Stimulated activated naive CD4-positive, alpha-beta T cell (primary cell): ENCODE measurements at regions not wholly inside any gene's neighbourhood (a gene's known extent, or its start where the extent isn't known, plus 50 kb on each side); places are given as distances from the start of the nearest gene placed in this dataset.
"Not testable (repeated sequence)": the region's sequence is repeated elsewhere in the genome, so short reads cannot be mapped to it uniquely, and the experiment has no call there.

Experiments used
- DNase-seq, 6 experiments: peaks; one replicate each; lab custom pipeline; 2025; lab: John Stamatoyannopoulos, UW

DNA sequence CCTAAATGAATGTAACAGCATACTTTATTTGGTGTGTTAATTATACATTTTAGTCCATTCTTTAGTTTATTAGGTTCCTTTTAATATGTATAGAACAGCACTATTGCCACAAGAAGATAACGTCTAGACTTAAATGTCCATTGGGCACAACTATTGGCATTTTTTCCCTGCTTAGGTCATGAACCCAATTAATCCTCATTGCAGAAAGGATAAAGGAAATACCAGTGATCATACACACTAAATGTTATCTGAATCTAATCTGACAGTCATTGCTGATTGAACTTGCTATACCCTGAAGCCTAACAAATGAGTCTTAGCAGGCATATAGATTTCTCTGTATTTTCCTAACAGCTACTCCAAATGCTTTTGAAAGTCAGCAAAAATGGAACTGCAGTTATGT lies 2250.0 kb upstream of the AGA start:
- no peak for DNase-seq

DNA sequence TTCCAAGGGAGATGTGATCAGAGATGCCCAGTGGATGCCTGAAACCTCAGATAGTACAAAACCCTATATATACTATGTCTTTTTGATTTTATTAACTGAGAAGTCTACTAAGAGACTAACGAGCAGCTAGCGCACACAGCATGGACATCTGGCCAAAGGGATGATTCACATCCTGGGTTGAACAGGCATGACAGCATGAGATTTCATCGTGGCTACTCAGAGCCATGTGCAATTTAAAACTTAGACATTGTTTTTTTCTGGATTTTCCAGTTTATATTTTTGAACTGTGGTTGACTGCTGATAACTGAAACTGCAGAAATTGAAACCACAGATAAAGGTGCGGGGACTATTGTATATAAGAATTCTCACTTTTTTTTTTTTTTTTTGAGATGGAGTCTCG lies 2252.9 kb upstream of the AGA start:
- no peak for DNase-seq

DNA sequence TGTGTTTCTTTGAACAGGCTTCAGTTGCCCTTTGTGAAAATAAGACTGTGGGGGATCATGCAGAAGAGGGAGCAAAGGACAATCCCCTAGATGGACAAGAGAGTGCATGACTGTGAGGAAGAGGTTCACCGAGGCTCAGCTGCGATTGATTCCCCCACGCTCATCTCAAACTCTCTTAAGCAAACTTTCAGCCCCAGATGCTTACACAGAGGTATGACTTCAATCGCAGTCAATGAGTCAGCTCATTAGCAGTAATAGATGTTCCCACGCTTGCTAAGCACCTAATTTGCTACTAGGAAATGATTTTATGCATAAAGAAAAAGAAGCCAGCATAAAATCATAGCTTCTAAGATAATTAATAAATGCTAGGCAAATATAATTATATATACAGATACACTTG lies 2256.1 kb upstream of the AGA start:
- no peak for DNase-seq

DNA sequence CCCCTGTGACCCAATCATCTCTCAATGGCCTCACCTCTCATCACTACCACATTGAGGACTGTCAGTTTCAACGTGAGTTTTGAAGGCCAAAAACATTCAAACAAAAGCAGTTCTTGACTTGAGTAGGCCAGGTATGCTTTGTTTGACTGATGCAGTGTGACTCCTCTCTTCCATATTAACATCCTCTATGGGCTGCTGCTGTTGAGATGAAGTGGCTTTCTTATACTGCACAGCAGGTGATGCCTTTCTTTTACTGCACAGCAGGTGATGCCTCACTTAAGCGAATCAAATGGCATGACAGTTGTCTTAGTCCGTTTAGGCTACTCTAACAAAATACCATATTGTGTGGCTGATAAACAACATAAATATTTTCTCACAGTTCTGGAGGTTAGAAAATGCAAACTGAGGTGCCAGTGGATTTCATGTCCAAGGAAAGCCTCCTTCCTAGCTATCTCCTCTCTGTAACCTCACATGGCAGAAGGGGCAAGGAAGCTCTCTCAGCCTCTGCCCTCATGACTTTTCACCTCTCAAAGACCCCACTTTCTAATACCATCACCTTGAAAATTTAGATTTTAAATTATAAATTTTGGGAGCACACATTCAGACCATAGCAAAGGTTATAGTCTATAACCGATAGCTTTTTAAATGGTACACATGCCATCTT lies 2267.9 kb upstream of the AGA start:
- no peak for DNase-seq

DNA sequence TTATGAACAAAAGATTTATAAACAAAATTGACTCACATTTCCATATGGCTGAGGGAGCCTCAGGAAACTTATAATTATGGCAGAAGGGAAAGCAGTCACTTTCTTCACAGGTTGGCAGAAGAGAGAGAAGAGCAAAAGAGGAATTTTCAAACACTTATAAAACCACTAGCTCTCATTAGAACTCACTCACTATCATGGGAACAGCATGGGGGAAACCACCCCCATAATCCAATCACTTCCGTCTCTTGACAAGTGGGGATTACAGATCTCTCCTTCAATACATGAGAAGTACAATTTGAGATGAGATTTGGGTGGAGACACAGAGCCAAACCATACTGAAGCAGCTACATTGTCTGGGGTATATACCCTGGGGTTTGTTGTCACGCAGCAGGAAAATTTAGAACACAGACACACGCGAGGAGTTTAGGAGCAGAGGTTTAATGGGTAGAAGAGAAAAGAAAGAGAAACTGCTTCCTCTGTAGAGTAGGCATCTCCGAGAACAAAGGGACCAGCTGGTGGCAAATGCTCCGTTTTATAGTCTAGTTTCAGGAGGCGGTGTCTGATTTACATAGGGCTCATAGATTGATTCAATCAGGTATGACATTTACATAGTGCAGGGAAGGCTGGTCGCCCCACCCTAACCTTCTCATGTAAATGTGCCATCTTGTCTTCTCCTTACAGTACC lies 2277.7 kb upstream of the AGA start:
- no peak for DNase-seq

DNA sequence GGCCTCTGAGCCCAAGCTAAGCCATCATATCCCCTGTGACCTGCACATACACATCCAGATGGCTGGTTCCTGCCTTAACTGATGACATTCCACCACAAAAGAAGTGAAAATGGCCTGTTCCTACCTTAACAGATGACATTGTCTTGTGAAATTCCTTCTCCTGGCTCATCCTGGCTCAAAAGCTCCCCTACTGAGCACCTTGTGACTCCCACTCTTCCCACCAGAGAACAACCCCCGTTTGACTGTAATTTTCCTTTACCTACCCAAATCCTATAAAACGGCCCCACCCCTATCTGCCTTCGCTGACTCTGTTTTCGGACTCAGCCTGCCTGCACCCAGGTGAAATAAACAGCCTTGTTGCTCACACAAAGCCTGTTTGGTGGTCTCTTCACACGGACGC lies 2284.3 kb upstream of the AGA start:
- not testable (repeated sequence) for DNase-seq

DNA sequence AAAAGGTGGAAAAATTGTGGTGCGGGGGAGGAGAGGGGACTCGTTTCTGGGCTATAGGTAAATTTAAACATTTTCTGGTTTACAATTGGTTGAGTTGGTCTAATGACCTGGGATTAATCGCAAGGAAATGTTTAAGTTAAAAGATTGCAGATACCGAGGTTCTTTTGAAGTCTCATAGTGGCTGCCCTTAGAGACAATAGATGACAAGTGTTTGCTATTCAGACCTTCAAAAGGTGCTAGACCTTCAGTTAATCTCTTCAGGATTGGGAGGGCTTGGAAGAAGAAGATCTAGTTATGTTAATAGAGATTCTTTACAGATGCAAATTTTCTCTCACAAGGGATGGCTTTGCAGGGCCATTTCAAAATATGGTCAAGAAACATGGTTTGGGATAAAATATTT lies 2286.1 kb upstream of the AGA start:
- no peak for DNase-seq

DNA sequence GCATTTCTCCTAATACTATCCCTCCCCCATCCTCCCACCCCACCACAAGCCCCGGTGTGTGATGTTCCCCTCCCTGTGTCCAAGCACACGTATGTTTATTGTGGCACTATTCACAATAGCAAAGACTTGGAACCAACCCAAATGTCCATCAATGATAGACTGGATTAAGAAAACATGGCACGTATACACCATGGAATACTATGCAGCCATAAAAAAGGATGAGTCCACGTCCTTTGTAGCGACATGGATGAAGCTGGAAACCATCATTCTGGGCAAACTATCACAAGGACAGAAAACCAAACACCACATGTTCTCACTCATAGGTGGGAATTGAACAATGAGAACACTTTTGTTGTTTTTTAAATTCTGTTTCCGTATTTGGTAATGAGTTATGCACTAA lies 2294.6 kb upstream of the AGA start:
- DNase-seq, result not testable (repeated sequence)

DNA sequence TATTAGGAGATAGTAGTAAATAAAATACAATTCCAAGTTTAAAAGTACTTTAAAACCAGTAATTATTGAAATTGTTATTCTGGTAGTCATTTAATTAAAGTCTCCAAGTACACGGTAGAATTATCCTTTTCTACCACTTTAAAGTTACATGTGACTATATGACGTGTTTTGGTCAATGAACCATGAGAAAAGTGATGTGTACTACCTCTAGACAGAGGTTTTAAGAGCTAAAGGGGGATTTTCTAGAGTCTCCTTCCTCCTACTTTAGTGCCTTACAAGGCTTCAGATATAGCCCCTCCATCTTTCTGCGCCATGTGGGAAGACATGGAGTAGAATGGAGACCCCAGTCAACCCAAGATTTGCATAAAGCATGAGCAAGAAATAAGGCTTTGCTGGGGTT lies 2296.6 kb upstream of the AGA start:
- no peak for DNase-seq

DNA sequence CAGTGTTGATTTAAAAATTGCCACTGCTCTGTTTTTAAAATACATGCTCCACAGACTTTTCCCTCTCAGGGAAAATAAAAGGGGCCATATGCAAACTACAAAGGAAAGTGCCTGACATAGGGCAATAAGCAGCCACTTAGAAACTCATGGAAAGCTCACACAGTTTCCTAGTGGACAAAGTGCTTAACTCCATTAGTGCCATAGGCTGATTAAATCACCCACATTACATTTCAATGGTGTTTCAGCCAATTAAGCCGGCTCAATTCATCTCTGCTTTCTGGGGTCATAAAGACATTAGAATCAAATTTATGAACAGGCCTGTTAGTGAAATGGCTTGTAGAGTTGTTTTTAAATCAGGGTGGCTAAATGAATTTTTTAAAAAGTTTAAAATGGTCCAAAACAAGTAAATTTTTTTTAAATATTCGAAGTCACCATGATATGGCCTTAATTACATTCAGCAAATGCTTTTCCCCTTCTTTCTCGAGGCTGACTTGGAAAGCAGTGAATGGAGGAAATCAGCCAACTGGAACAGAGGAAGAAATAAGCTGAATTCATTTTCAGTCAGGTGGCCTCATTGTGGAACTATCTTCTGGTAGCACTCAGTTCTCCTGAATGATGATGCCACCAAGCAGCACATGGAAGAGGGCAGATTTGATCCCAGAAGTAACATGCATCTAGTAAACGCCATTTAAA lies 2305.1 kb upstream of the AGA start:
- DNase-seq, result no peak

DNA sequence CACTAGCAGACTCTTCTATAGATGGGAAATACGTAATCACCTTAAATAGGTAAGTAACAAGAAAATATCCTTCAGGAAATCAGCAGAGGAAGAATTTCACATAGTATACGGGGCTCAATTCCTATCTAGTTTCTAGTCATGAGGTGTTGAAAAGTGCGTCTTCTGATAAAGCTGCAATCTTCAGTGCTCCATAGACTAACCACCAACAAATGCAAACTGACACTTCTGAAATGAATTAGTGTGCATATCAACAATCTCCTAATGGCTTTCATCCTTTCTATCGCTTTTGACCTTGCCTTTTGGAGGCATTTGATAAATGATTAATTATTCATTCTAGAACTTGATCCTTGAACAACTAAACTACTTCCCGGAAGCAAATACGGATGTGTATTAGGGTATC lies 2306.6 kb upstream of the AGA start:
- DNase-seq, result no peak

DNA sequence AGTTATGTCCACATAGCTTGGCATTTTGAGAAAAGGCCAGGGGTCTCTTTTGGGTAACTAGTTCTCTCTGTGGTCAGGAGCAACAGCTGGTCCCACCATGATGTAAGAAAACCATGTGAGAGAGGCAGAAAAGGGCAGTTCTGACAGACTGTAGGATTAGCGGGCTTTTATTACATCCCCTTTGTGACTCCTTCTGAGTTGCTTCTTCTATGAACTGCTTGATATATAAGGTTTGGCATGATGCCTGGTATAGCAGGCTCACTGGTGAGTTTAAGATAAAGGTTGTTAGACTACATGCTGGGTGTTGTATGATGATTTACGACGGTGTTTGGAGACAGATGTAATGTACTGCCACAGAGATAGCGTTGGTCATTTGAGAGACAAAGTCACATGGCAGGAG lies 2308.1 kb upstream of the AGA start:
- no peak for DNase-seq

DNA sequence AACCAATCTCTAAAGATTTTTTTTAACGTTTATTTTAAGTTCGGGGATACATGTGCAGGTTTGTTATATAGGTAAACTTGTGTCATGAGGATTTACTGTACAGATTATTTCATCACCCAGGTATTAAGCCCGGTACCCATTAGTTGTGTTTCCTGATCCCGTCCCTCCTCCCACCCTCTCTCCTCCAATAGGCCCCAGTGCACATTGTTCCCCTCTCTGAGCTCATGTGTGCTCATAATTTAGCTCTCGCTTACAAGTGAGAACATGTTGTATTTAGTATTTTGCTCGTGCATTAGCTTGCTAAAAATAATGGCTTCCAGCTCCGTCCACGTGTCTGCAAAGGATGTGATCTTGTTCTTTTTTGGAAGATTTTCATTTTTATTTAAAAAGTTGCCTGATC lies 2309.4 kb upstream of the AGA start:
- no peak for DNase-seq

DNA sequence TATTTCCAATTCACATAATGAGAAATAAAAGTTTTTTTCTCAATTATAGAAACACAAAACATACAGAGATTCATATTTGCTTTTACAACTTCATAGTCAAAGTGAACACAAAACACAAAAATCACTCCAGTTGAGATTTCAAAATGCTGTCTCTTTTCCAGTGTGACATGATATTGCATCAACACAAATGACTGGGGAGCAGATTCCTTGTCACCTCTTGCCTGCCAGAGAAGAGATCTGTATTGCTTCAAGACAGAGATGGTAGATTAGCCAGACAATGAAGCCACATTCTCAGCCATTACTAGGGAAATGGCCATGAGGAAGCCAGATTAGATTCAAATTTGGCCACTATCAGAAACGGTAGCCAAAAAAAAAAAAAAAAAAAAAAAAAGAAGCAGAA lies 2313.1 kb upstream of the AGA start:
- no peak for DNase-seq

DNA sequence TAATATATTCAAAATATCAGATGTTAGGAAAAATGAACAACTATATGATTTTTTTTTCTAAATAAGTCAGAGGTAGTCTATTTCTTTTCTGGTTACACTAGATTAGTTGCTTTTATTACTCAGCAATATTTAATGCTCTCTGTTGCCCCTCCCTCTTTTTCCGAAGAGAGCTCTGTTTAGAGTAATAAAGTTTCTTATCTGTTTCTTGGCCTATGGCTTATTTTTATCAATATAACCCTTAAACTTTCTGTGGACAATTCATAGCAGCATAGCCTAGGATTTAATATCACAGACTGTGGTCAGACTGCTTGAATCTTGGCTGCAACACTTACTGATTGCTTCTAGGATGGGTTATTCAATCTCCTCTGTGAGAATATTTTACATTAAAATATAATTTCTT lies 2315.4 kb upstream of the AGA start:
- DNase-seq, result no peak

DNA sequence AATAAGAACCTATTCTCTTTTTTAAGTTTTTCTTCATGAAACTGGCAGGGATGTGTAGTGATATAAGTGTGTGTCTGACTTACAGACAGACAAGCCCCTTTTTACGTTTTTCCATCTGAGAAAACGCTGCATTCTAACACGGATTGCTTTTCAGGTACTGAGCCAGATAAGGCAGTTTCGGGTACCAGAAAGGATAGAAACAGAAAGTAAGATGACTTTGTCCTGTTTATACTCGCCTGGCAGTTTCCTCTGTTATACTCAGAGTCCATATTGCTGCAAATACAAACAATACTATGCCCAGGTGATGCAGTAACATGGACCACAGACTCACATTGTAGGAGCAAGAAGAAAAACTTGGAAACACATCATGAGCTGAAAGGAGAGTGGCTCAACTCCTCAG lies 2320.6 kb upstream of the AGA start:
- DNase-seq, result no peak

DNA sequence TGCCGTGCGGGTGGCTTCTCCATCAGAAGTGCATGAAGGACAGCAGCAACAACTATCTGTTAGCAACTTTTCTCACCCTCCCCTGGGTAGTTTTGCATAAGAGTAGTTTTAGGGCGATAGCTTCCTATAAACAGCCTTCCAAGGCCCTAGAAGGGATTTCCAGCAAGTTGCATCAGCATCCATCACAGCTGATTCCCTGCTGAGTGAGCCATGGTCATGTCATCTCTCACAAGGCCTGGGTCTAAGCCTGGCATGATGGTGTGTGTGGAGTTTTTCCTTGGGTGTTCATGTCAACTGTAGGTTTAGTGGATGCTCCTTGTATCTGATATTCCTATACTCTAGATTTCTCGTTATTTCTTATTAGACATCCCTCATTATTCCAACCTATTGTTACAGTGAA lies 2324.7 kb upstream of the AGA start:
- DNase-seq, result no peak

DNA sequence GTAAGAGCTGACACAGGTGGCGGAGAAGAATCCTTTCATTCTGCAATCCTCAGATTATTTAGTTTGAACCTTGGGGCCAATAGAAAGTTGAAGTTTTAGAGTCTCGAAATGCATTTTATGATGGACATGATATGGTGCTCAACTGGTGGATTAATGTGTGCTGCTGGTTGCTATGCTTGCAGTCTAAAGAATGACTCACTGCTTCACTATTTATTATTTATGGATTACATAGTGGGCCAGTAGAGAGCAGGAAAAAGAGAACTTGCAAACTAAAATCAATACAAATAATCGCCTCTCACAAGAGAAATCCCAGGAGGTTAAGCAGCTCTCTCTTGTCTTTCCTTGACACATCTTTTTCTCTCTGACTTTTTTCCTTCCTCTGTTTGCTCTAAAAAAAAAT lies 2326.8 kb upstream of the AGA start:
- no peak for DNase-seq

DNA sequence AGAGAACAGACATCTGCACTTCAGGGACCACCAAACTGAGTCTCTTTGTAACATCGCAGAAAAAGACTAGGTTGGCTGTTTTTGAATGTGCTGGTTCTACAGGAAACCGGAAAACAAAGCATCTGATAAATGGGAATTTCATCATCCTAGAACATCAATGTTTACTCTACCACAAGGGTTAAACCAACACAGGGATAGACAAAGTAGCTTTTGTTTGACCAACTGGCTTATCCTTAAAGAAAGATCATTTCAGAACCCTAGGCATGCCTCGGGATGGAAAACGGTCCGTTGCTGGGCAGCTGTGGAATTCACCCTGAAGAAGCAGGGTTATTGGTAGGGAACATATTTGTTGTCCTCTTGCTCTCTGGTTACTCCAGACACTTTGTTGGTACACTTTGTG lies 2355.5 kb upstream of the AGA start:
- no peak for DNase-seq

DNA sequence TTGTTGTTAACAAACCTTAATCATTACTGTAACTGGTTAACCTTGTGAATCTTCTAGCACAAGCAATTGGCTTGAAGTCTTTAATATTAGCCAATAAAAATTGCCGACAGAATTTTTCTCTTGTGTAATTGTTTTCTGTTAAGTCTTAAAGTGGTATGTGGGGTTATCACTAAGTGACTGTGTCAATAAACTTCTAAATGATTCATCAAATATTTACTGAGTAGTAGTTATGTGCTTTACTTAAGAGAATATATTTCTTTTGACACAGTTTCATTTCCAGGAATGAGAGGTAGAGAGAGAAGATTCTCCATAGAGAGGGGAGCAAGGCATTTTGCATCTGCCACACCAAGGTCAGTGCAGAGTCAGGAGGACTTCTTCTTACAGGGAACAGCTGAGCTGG lies 2361.6 kb upstream of the AGA start:
- no peak for DNase-seq

DNA sequence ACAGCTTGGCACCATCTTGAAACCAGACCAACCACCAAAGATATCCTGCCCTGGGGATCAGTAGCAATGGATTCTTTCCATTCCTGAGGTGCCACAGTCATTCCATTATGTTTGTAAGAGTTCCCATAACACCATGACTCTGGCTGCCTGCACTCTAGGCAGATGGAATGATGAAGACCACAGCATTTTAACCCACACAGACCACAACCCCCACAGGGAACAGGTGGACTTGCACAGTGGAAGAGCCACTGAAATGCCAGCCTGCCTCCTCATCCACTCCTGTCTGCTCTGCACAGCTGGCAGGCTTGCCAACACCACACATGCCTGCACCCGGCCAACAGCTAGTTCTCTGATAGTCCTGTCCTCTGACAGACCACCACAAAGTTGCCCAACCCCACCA lies 2362.2 kb upstream of the AGA start:
- DNase-seq, result no peak

DNA sequence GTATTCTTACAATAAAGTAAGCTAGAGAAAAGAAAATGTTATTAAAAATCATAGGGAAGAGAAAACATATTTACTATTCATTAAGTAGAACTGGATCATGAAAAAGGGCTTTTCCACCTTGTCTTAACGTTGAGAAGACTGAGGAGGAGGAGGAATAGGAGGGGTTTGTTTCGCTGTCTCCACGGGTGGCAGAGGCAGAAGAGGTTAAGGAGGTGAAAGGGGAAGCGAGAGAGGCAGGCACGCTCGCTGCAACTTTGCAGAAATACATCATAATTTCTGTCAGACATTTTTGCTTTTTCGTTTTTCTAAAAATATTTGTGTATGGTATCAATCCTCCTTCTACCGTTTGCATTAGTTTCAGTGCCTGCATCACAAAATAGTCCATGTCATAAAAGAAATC lies 2375.1 kb upstream of the AGA start:
- no peak for DNase-seq

DNA sequence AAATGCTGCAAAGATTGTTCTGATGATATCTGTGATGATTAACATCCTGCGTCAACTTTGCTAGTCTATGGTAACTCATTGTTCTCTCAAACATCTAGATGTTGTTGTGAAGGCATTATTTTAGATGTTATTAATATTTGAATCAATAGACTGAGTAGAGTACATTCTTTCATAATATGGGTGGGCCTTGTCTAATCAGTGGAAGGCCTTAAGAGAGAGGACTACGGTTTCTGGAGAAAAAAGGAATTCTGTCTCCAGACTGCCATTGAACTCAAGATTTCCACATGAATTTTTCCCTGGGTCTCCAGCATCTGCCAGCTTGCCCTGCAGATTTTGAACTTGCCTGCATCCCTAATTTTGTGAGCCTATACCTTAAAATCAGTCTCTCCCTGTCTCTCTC lies 2381.1 kb upstream of the AGA start:
- DNase-seq, result no peak

DNA sequence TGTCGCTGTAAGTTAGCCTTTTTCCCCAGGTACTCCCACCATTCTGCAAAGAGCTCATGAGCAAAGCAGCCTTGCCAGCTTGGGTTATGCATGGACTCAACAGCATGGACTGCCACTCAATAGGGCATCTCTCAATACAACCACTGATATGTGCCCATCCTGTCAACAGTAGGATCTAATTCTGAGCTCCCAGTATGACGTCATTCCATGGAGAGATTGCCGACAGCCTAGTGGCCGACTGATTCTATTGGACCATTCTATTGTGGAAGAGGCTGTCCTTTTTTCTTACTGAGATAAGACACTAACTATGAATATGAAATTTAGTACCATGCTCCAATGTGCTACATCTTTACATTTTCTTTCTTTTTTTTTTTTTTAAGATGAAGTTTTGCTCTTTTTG lies 2389.0 kb upstream of the AGA start:
- DNase-seq, result no peak
